A549 (cell line): ENCODE measurements at regions not wholly inside any gene's neighbourhood (a gene's known extent, or its start where the extent isn't known, plus 50 kb on each side); places are given as distances from the start of the nearest gene placed in this dataset.

ENCODE experiments used
- ATAC-seq, 2 experiments: fragments of 200-7000 bp in 1 of 2; fragments of >200 bp in 1 of 2; cut with Nextera tagmentation in 1 of 2; cut with Tn5 transposase in 1 of 2; 3 replicates each; pipeline versions ENCODE4 v1.8.0 to v1.9.1; 2018 to 2020; ENCODE audit warnings: mild to moderate bottlenecking in 1 of 2, moderate library complexity in 1 of 2
- CTCF ChIA-PET: fragments of 300-600 bp; sonication (Branson Sonifier 250); formaldehyde crosslinking; extraction: SDS; loops from one replicate; lab custom pipeline; 2021; ENCODE audit warnings: antibody characterized with exemption, inconsistent platforms; lab: Yijun Ruan, JAX
- POLR2A ChIA-PET: fragments of 350-600 bp; formaldehyde crosslinking; extraction: SDS; loops from one replicate; lab custom pipeline; 2021; ENCODE audit warnings: antibody characterized with exemption, inconsistent platforms; lab: Yijun Ruan, JAX
- DNase-seq, 2 experiments: peaks; one replicate each; pipeline versions ENCODE4 v3.0.0 to v3.0.0-alpha.2; 2011 to 2016; ENCODE audit warnings: low read depth in 1 of 2, low spot score in 1 of 2
- FAIRE-seq: peaks from 2 replicates; lab custom pipeline; 2011; peaks lifted over from hg19 to GRCh38; lab: Jason Lieb, UNC
- H3K27ac ChIP-seq, 2 experiments: fragments of >200 bp; sonication (Bioruptor Twin); formaldehyde crosslinking; 3 replicates each; pipeline ENCODE4 v1.5.1; 2016 to 2017
- H3K4me1 ChIP-seq: fragments of >200 bp; sonication (Bioruptor Twin); formaldehyde crosslinking; 3 replicates; pipeline ENCODE4 v1.6.1; 2016
- H3K4me2 ChIP-seq: fragments of >200 bp; sonication (Bioruptor Twin); formaldehyde crosslinking; 3 replicates; pipeline ENCODE4 v1.6.1; 2016
- H3K4me3 ChIP-seq: fragments of >200 bp; sonication (Bioruptor Twin); formaldehyde crosslinking; 3 replicates; pipeline ENCODE4 v1.5.1; 2016
- H3K9me3 ChIP-seq: fragments of >200 bp; sonication (Bioruptor Twin); formaldehyde crosslinking; 3 replicates; pipeline ENCODE4 v1.6.1; 2016
- CBX8 ChIP-seq: fragments of 200-600 bp; sonication (generic); IDR thresholded peaks from 2 replicates; pipeline ENCODE4 v1.6.1; 2016
- CHD2 ChIP-seq: fragments of 150-350 bp; IDR thresholded peaks from 2 replicates; pipeline ENCODE4 v1.6.1; 2014; ENCODE audit warnings: low read length; ENCODE audit not compliant: partially characterized antibody
- CTCF ChIP-seq: fragments of >200 bp; sonication (Bioruptor Twin); formaldehyde crosslinking; IDR thresholded peaks from 3 replicates; pipeline ENCODE4 v1.5.1; 2016
- EHF ChIP-seq: fragments of 250-450 bp; sonication (Bioruptor Pico); IDR thresholded peaks from 2 replicates; pipeline ENCODE4 v1.5.0; 2020; ENCODE audit warnings: mild to moderate bottlenecking
- ESRRA ChIP-seq: fragments of 150-350 bp; IDR thresholded peaks from 2 replicates; pipeline ENCODE4 v1.6.1; 2014; ENCODE audit warnings: mild to moderate bottlenecking, low read length, borderline replicate concordance
- FOSL2 ChIP-seq, 2 experiments: fragments of 450-650 bp in 1 of 2; fragments of >200 bp in 1 of 2; sonication (Bioruptor Twin) in 1 of 2; formaldehyde crosslinking; IDR thresholded peaks; 2 replicates each; pipeline versions ENCODE4 v1.5.0 to v1.6.1; 2016 to 2020; ENCODE audit warnings: mild to moderate bottlenecking in 1 of 2, moderate library complexity in 1 of 2
- GATA3 ChIP-seq: IDR thresholded peaks from 2 replicates; pipeline ENCODE4 v1.6.1; 2012; ENCODE audit warnings: borderline replicate concordance
- HDAC2 ChIP-seq: fragments of 200-600 bp; sonication (generic); IDR thresholded peaks from 2 replicates; pipeline ENCODE4 v1.6.1; 2016
- HOXA7 ChIP-seq: fragments of 250-450 bp; sonication (Bioruptor Pico); IDR thresholded peaks from 2 replicates; pipeline ENCODE4 v1.5.0; 2020; ENCODE audit warnings: mild to moderate bottlenecking, moderate library complexity
- HOXB13 ChIP-seq: fragments of 250-450 bp; sonication (Bioruptor Pico); IDR thresholded peaks from 2 replicates; pipeline ENCODE4 v1.5.0; 2020; ENCODE audit warnings: low read depth, mild to moderate bottlenecking, moderate library complexity
- KDM1A ChIP-seq: fragments of 200-600 bp; sonication (generic); IDR thresholded peaks from 2 replicates; pipeline ENCODE4 v1.6.1; 2016; ENCODE audit warnings: low read depth, mild to moderate bottlenecking
- NFE2L2 ChIP-seq: fragments of 150-350 bp; conservative IDR thresholded peaks from 2 replicates; pipeline ENCODE4 v1.6.1; 2014; ENCODE audit warnings: low read length
- NPAS2 ChIP-seq: fragments of 250-450 bp; sonication (Bioruptor Pico); IDR thresholded peaks from 2 replicates; pipeline ENCODE4 v1.8.0; 2022; ENCODE audit warnings: mild to moderate bottlenecking, moderate library complexity, borderline replicate concordance
- POLR2A ChIP-seq: IDR thresholded peaks from 2 replicates; pipeline ENCODE4 v1.6.1; 2012; ENCODE audit warnings: mild to moderate bottlenecking, low read length
- RAD21 ChIP-seq, 2 experiments: fragments of >200 bp in 1 of 2; sonication (Bioruptor Twin) in 1 of 2; formaldehyde crosslinking in 1 of 2; IDR thresholded peaks in 1 of 2; conservative IDR thresholded peaks in 1 of 2; 2 replicates in 1 of 2; 3 replicates in 1 of 2; pipeline ENCODE4 v1.6.1; 2012 to 2018; ENCODE audit warnings: inconsistent platforms in 1 of 2
- RARB ChIP-seq: fragments of 250-450 bp; sonication (Bioruptor Pico); IDR thresholded peaks from 2 replicates; pipeline ENCODE4 v1.8.0; 2021; ENCODE audit warnings: mild to moderate bottlenecking, moderate library complexity
- RCOR1 ChIP-seq: fragments of 150-350 bp; IDR thresholded peaks from 2 replicates; pipeline ENCODE4 v1.6.1; 2014; ENCODE audit warnings: antibody characterized with exemption, low read length, low read depth
- TFCP2L1 ChIP-seq: fragments of 250-450 bp; sonication (Bioruptor Pico); IDR thresholded peaks from 2 replicates; pipeline ENCODE4 v1.5.0; 2021; ENCODE audit warnings: mild to moderate bottlenecking
- USF2 ChIP-seq: fragments of 450-650 bp; IDR thresholded peaks from 2 replicates; pipeline ENCODE4 v1.6.1; 2014; ENCODE audit warnings: antibody characterized with exemption
- ZSCAN20 ChIP-seq: fragments of 250-450 bp; sonication (Bioruptor Pico); IDR thresholded peaks from 2 replicates; pipeline ENCODE4 v1.8.0; 2022; ENCODE audit warnings: mild to moderate bottlenecking, moderate library complexity
- WGBS: methylation state at CpG from one replicate; pipeline ENCODE4 v1.1.6; 2017; ENCODE audit errors: missing lambda C conversion rate; 5-methylcytosine and 5-hydroxymethylcytosine counted together

- no peak for TF ChIP-seq TFCP2L1 (CRISPR knock-in tag)
- no peak for TF ChIP-seq KDM1A
- TF ChIP-seq USF2, result no peak
- no peak for TF ChIP-seq HOXB13
- TF ChIP-seq GATA3, result no peak
- no peak for TF ChIP-seq CBX8
- TF ChIP-seq CTCF, result no peak
- no peak for TF ChIP-seq ESRRA
- TF ChIP-seq CHD2, result no peak
- no peak for FAIRE-seq
- ATAC-seq, result no peak
- ChIA-PET POLR2A (no interaction called here), CTCF (interaction anchor here (1.2 kb wide), 1 partner anchor 36 kb away, joined by 4 read pairs; no protein-coding TSS in a partner anchor)
- peak overlapping the region; percentile 57 to 76; a peak in 5 of 6 replicates for H3K27ac ChIP-seq
- no peaks in the 10 kb centered on the region for H3K9me3 ChIP-seq
- no peak for DNase-seq
- peak overlapping the region; percentile 50 for H3K4me2 ChIP-seq
- no peak overlapping the region for H3K4me3 ChIP-seq
- H3K4me1 ChIP-seq, result peaks cover 21% of the 10 kb centered on the region
- 65% methylated on average over 2 of the region's 2 CpGs for WGBS
These were observed 76.7 kb upstream of the VCAM1 start for GRCh38 chr1:100642826-100643225.

- 3% methylated on average over 4 of the region's 4 CpGs for WGBS
- CTCF ChIA-PET, result no interaction called here
- Histone ChIP-seq H3K9me3 (no peaks in the 10 kb centered on the region), H3K4me1 (peaks cover 21% of the 10 kb centered on the region), H3K4me3 (no peak overlapping the region), H3K4me2 (peak overlapping the region; percentile 50), H3K27ac (peak overlapping the region; percentile 57 to 76; a peak in 5 of 6 replicates)
- FAIRE-seq, result no peak
- TF ChIP-seq KDM1A, result no peak
- TF ChIP-seq ZSCAN20, result no peak
- no peak for TF ChIP-seq FOSL2 (IDR thresholded peaks at IDR 0.05)
- no peak for TF ChIP-seq FOSL2 (CRISPR knock-in tag; IDR thresholded peaks at IDR 0.05)
- TF ChIP-seq POLR2A, result no peak
- no peak for TF ChIP-seq RCOR1
- no peak for TF ChIP-seq NFE2L2
- no peak for TF ChIP-seq TFCP2L1 (CRISPR knock-in tag)
- TF ChIP-seq HOXA7 (CRISPR knock-in tag), result no peak
- TF ChIP-seq RARB (CRISPR knock-in tag), result no peak
- no peak for TF ChIP-seq GATA3
- TF ChIP-seq HDAC2, result no peak
- peak in 1 of 2 experiments; percentile 32 for DNase-seq
- peak; percentile 59 to 71; a peak in 4 of 6 replicates for ATAC-seq
- POLR2A ChIA-PET, result no interaction called here
These were observed 75.9 kb upstream of the VCAM1 start for GRCh38 chr1:100643471-100644196.

GRCh38 chr1:100646001-100646400, 73.5 kb upstream of the VCAM1 start:
- ChIA-PET CTCF (interaction anchor here (1.2 kb wide), 1 partner anchor 222 kb away, joined by 4 read pairs; no protein-coding TSS in a partner anchor), POLR2A (no interaction called here)
- TF ChIP-seq CTCF (no peak), EHF (no peak), NPAS2 (CRISPR knock-in tag) (no peak), RARB (CRISPR knock-in tag) (no peak), RAD21 (conservative IDR thresholded peaks at IDR 0.05 in 1 of 2, IDR thresholded peaks at IDR 0.05 in 1 of 2) (no peak)
- WGBS, result 47% methylated on average over 4 of the region's 4 CpGs
- ATAC-seq (no peak), DNase-seq (no peak), FAIRE-seq (no peak)
- peaks cover 21% of the 10 kb centered on the region for H3K4me1 ChIP-seq
- H3K9me3 ChIP-seq, result 0 out of 3 replicates have a peak, but pooled peaks cover 5% of the 10 kb centered on the region
- no peak overlapping the region for H3K4me2 ChIP-seq
- no peak overlapping the region for H3K4me3 ChIP-seq
- H3K27ac ChIP-seq, result 0 out of 6 replicates have a peak overlapping the region, but pooled peaks of 1 of the 2 experiments have one; percentile 4
